HEK293 (cell line): ENCODE measurements at regions not wholly inside any gene's neighbourhood (a gene's known extent, or its start where the extent isn't known, plus 50 kb on each side); places are given as distances from the start of the nearest gene placed in this dataset.

Experiments used
- CTCF ChIA-PET: fragments of 350-600 bp; formaldehyde crosslinking; extraction: SDS; loops from one replicate; lab custom pipeline; 2021; ENCODE audit warnings: antibody characterized with exemption; lab: Yijun Ruan, JAX
- POLR2A ChIA-PET: fragments of 300-600 bp; formaldehyde crosslinking; extraction: SDS; loops from one replicate; lab custom pipeline; 2020; ENCODE audit warnings: antibody characterized with exemption, inconsistent platforms; lab: Yijun Ruan, JAX
- H3K27ac ChIP-seq: fragments of 200-500 bp; sonication (Bioruptor generic); 2 replicates; pipeline ENCODE4 v1.5.1; 2014; ENCODE audit warnings: low read depth, low read length, control low read depth, inconsistent platforms; ENCODE audit errors: extremely low read depth
- H3K36me3 ChIP-seq, 2 experiments: fragments of 200-500 bp in 1 of 2; sonication (Bioruptor generic) in 1 of 2; 1 replicate in 1 of 2; 2 replicates in 1 of 2; pipeline ENCODE4 v1.5.1; 2014 to 2017; ENCODE audit warnings: inconsistent platforms in 2 of 2, low read length in 2 of 2; ENCODE audit not compliant: control insufficient read depth in 2 of 2, insufficient read depth in 1 of 2
- H3K4me1 ChIP-seq: fragments of 200-500 bp; sonication (Bioruptor generic); 2 replicates; pipeline ENCODE4 v1.5.1; 2014; ENCODE audit warnings: mild to moderate bottlenecking, low read length, inconsistent platforms; ENCODE audit not compliant: control insufficient read depth, insufficient read depth
- H3K4me3 ChIP-seq: 2 replicates; pipeline ENCODE4 v1.5.1; 2011; ENCODE audit warnings: low read depth, mild to moderate bottlenecking, control low read depth, low read length, moderate library complexity
- H3K9me3 ChIP-seq: fragments of 200-500 bp; sonication (Bioruptor generic); 2 replicates; pipeline ENCODE4 v1.5.1; 2014; ENCODE audit warnings: low read depth, low read length, inconsistent platforms; ENCODE audit not compliant: control insufficient read depth, insufficient read depth
- GLIS2 ChIP-seq: fragments of 450-650 bp; formaldehyde crosslinking; IDR thresholded peaks from 2 replicates; pipeline ENCODE4 v1.5.1; 2016; ENCODE audit warnings: missing biosample characterization, missing genetic modification characterization
- HIC1 ChIP-seq: fragments of 450-650 bp; formaldehyde crosslinking; IDR thresholded peaks from 2 replicates; pipeline ENCODE4 v1.5.1; 2016; ENCODE audit warnings: missing biosample characterization, missing genetic modification characterization
- PATZ1 ChIP-seq: fragments of 450-650 bp; formaldehyde crosslinking; IDR thresholded peaks from 2 replicates; pipeline ENCODE4 v1.5.1; 2016; ENCODE audit warnings: missing biosample characterization, missing genetic modification characterization
- PBX3 ChIP-seq: sonication (generic); formaldehyde crosslinking; IDR thresholded peaks from 2 replicates; pipeline ENCODE4 v1.8.1; 2022; ENCODE audit warnings: mild to moderate bottlenecking, moderate library complexity, missing genetic modification reagents
- PRDM2 ChIP-seq: fragments of 450-650 bp; formaldehyde crosslinking; IDR thresholded peaks from 2 replicates; pipeline ENCODE4 v1.5.1; 2016; ENCODE audit warnings: missing biosample characterization, missing genetic modification characterization, borderline replicate concordance
- SALL2 ChIP-seq: fragments of 450-650 bp; formaldehyde crosslinking; IDR thresholded peaks from 2 replicates; pipeline ENCODE4 v1.5.0; 2017; ENCODE audit warnings: missing biosample characterization, mild to moderate bottlenecking, missing genetic modification characterization, borderline replicate concordance
- SP7 ChIP-seq: fragments of 450-650 bp; formaldehyde crosslinking; IDR thresholded peaks from 2 replicates; pipeline ENCODE4 v1.5.1; 2016; ENCODE audit warnings: missing biosample characterization, missing genetic modification characterization
- TCF7L2 ChIP-seq: IDR thresholded peaks from 2 replicates; pipeline ENCODE4 v1.6.1; 2011; ENCODE audit warnings: low read depth, mild to moderate bottlenecking, inconsistent platforms, low read length, moderate library complexity, borderline replicate concordance
- WT1 ChIP-seq: fragments of 450-650 bp; formaldehyde crosslinking; IDR thresholded peaks from 2 replicates; pipeline ENCODE4 v1.5.1; 2016; ENCODE audit warnings: missing biosample characterization, missing genetic modification characterization
- ZNF16 ChIP-seq: fragments of 450-650 bp; formaldehyde crosslinking; IDR thresholded peaks from 2 replicates; pipeline ENCODE4 v1.5.1; 2016; ENCODE audit warnings: low read depth, missing biosample characterization, missing genetic modification characterization
- ZNF280C ChIP-seq: fragments of 450-650 bp; formaldehyde crosslinking; IDR thresholded peaks from 2 replicates; pipeline ENCODE4 v1.5.1; 2016; ENCODE audit warnings: missing biosample characterization, missing genetic modification characterization
- ZNF350 ChIP-seq: fragments of 450-650 bp; formaldehyde crosslinking; IDR thresholded peaks from 2 replicates; pipeline ENCODE4 v1.5.0; 2017; ENCODE audit warnings: missing biosample characterization, mild to moderate bottlenecking, missing genetic modification characterization
- ZNF391 ChIP-seq: fragments of 450-650 bp; formaldehyde crosslinking; IDR thresholded peaks from 2 replicates; pipeline ENCODE4 v1.5.1; 2016; ENCODE audit warnings: low read depth, missing biosample characterization, missing genetic modification characterization, borderline replicate concordance
- ZNF394 ChIP-seq: fragments of 450-650 bp; formaldehyde crosslinking; IDR thresholded peaks from 2 replicates; pipeline ENCODE4 v1.5.1; 2016; ENCODE audit warnings: missing biosample characterization, missing genetic modification characterization, mild to moderate bottlenecking, moderate library complexity, borderline replicate concordance
- ZNF629 ChIP-seq: fragments of 450-650 bp; formaldehyde crosslinking; IDR thresholded peaks from 2 replicates; pipeline ENCODE4 v1.5.1; 2017; ENCODE audit warnings: missing biosample characterization, missing genetic modification characterization
- ZNF660 ChIP-seq: fragments of 450-650 bp; IDR thresholded peaks from 2 replicates; pipeline ENCODE4 v1.5.1; 2018; ENCODE audit warnings: missing biosample characterization, mild to moderate bottlenecking, missing genetic modification characterization
- ZNF664 ChIP-seq: fragments of 450-650 bp; formaldehyde crosslinking; IDR thresholded peaks from 2 replicates; pipeline ENCODE4 v1.5.1; 2016; ENCODE audit warnings: missing biosample characterization, missing genetic modification characterization
- ZNF837 ChIP-seq: fragments of 450-650 bp; formaldehyde crosslinking; IDR thresholded peaks from 2 replicates; pipeline ENCODE4 v1.5.1; 2016; ENCODE audit warnings: missing biosample characterization, missing genetic modification characterization
- ZSCAN16 ChIP-seq: fragments of 450-650 bp; formaldehyde crosslinking; IDR thresholded peaks from 2 replicates; pipeline ENCODE4 v1.5.1; 2016; ENCODE audit warnings: missing biosample characterization, missing genetic modification characterization

GRCh38 chr6:77106992-77107391 lies 356.3 kb downstream of the HTR1B start:
- no peak for TF ChIP-seq PRDM2 (tag by site-specific recombination)
- no peak for TF ChIP-seq HIC1 (tag by site-specific recombination)
- TF ChIP-seq ZNF660 (tag by site-specific recombination), result no peak
- TF ChIP-seq SP7 (tag by site-specific recombination), result no peak
- no peak for TF ChIP-seq WT1 (tag by site-specific recombination)
- no peak for TF ChIP-seq ZSCAN16 (tag by site-specific recombination)
- no peak for TF ChIP-seq PATZ1 (tag by site-specific recombination)
- no peak for TF ChIP-seq ZNF16
- no peak for TF ChIP-seq ZNF837 (tag by site-specific recombination)
- TF ChIP-seq ZNF629 (tag by site-specific recombination), result no peak
- TF ChIP-seq TCF7L2, result no peak
- no peak overlapping the region for H3K27ac ChIP-seq
- no peaks in the 10 kb centered on the region for H3K4me1 ChIP-seq
- H3K36me3 ChIP-seq, result no peaks in the 10 kb centered on the region
- H3K4me3 ChIP-seq, result no peak overlapping the region
- no peaks in the 10 kb centered on the region for H3K9me3 ChIP-seq
- ChIA-PET CTCF (interaction anchor here (0.6 kb wide), 1 partner anchor 345 kb away, joined by 3 read pairs; no protein-coding TSS in a partner anchor), POLR2A (no interaction called here)

- ChIA-PET POLR2A (no interaction called here), CTCF (interaction anchor here (0.7 kb wide), 1 partner anchor 120 kb away, joined by 4 read pairs; no protein-coding TSS in a partner anchor)
Observed at GRCh38 chr6:77105091-77105490, 358.2 kb downstream of the HTR1B start.

GRCh38 chr6:77097940-77098339 lies 365.4 kb downstream of the HTR1B start:
- POLR2A ChIA-PET, result no interaction called here
- no peaks in the 10 kb centered on the region for H3K9me3 ChIP-seq
- CTCF ChIA-PET, result no interaction called here
- H3K4me3 ChIP-seq, result no peak overlapping the region
- no peak overlapping the region for H3K27ac ChIP-seq
- no peaks in the 10 kb centered on the region for H3K4me1 ChIP-seq
- H3K36me3 ChIP-seq, result no peaks in the 10 kb centered on the region
- TF ChIP-seq ZNF350 (tag by site-specific recombination) (no peak), SALL2 (no peak), ZNF391 (tag by site-specific recombination) (no peak), ZNF280C (no peak), ZNF394 (tag by site-specific recombination) (no peak), ZNF664 (tag by site-specific recombination) (no peak), PBX3 (CRISPR knock-in tag) (no peak)

More at GRCh38 chr6:77105091-77105490, 358.2 kb downstream of the HTR1B start:
- H3K4me3 ChIP-seq, result no peak overlapping the region
- H3K4me1 ChIP-seq, result no peaks in the 10 kb centered on the region
- H3K36me3 ChIP-seq, result no peaks in the 10 kb centered on the region
- no peak for TF ChIP-seq GLIS2
- H3K27ac ChIP-seq, result no peak overlapping the region
- no peaks in the 10 kb centered on the region for H3K9me3 ChIP-seq
